Lower lobe of right lung (tissue), 2 donors: ENCODE measurements at regions not wholly inside any gene's neighbourhood (a gene's known extent, or its start where the extent isn't known, plus 50 kb on each side); places are given as distances from the start of the nearest gene placed in this dataset.
A peak's percentile ranks its signal among the peaks of the same experiment; 100 is the strongest.

Experiments used
- ATAC-seq, 2 donors: fragments of 200-7000 bp; cut with Tn5 transposase; one replicate each; pipeline ENCODE4 v1.9.1; 2020 to 2022; ENCODE audit warnings: mild to moderate bottlenecking in 2 of 2, moderate library complexity in 2 of 2
- DNase-seq: peaks from one replicate; pipeline ENCODE4 v3.0.0-alpha.2; 2020
- H3K27ac ChIP-seq: fragments of 200-600 bp; one replicate; pipeline ENCODE4 v1.8.0; 2022
- H3K27me3 ChIP-seq: fragments of 200-600 bp; one replicate; pipeline ENCODE4 v1.8.0; 2022; ENCODE audit warnings: low read depth
- H3K36me3 ChIP-seq: fragments of 200-600 bp; one replicate; pipeline ENCODE4 v1.8.0; 2022; ENCODE audit warnings: mild to moderate bottlenecking
- H3K4me1 ChIP-seq: fragments of 200-600 bp; one replicate; pipeline ENCODE4 v1.8.0; 2022
- H3K4me3 ChIP-seq: fragments of 200-600 bp; one replicate; pipeline ENCODE4 v1.8.0; 2022; ENCODE audit warnings: mild to moderate bottlenecking
- H3K9me3 ChIP-seq: fragments of 200-600 bp; one replicate; pipeline ENCODE4 v1.8.0; 2022
- CTCF ChIP-seq: fragments of 200-600 bp; IDR thresholded peaks from one replicate; pipeline ENCODE4 v1.8.0; 2022; ENCODE audit warnings: antibody characterized with exemption, mild to moderate bottlenecking
- intact Hi-C: fragments of 100-400 bp; cut with DNase I; formaldehyde crosslinking; loops from one replicate; pipeline ENCODE4 v1.11.0; 2022
- donor health status: DM: no; HTN: yes; CAD: no; lungs with severe emphysema.

DNA sequence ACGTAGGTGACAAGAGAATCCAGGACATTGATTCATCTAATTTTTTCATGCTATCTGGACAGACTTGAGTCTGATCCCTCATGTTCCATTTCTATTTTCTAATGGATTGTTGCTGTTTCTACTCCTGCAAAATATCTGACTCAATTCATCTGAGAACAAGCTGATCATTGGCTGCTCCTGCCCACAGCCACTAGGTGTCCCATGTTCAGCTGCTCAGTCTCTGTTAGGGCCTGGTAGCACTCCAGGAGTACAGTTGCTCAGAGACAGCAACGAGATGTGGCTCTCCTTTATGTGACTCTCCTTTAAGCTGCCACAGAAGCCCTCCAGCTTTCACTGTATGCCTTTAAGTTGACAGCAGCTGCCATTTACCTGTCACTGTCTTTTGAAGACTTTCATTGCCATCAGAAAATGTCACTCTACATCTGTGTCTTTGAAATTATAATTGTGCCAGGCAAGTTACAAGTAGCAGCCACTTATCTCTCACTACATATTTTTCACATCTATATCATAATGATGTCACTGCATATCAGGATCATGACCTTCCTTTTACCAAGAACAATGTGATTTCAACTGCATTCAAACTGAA is 1944.2 kb upstream of the NUDT12 start:
- DNase-seq (no peak), ATAC-seq (no peak)

GRCh38 chr5:105503950-105504349 is 1941.4 kb upstream of the NUDT12 start:
- intact Hi-C loops: no loop called here
- Histone ChIP-seq H3K4me3 (no peak overlapping the region), H3K4me1 (no peaks in the 10 kb centered on the region)

More for the DNA sequence above, 1944.2 kb upstream of the NUDT12 start:
- TF ChIP-seq CTCF: peak; percentile 13
- H3K4me1 ChIP-seq: no peaks in the 10 kb centered on the region
- no peak overlapping the region for H3K27ac ChIP-seq
- intact Hi-C loops: no loop called here
- H3K36me3 ChIP-seq: no peaks in the 10 kb centered on the region
- no peaks in the 10 kb centered on the region for H3K9me3 ChIP-seq
- H3K27me3 ChIP-seq: no peaks in the 10 kb centered on the region
- H3K4me3 ChIP-seq: no peak overlapping the region

DNA sequence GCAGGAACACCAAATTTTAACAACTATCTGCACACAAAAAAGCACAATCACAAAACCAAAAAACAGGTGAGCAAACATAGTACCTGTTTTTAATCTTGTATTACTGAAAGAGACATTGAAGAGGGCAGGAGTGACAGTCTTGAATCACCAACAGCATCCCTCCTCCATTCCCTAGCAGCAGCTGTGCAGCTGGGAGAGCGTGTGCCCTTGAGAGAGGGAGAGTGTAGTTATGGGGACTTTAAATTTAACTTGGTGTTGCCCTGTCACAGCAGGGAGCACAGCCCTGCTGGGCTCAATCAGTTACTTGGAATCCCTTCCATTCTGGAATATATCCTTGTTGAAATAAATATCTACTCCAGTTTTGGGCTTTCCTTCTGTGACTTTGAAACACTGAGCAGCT is 1938.7 kb upstream of the NUDT12 start:
- Histone ChIP-seq H3K4me3 (no peak overlapping the region), H3K9me3 (no peaks in the 10 kb centered on the region), H3K27me3 (no peaks in the 10 kb centered on the region), H3K27ac (no peak overlapping the region), H3K4me1 (no peaks in the 10 kb centered on the region), H3K36me3 (no peaks in the 10 kb centered on the region)
- DNase-seq: no peak
- intact Hi-C loops: no loop called here
- no peak for TF ChIP-seq CTCF
- ATAC-seq: no peak

More at GRCh38 chr5:105503950-105504349, 1941.4 kb upstream of the NUDT12 start:
- H3K27ac ChIP-seq: no peak overlapping the region
- ATAC-seq (no peak), DNase-seq (no peak)
- no peak for TF ChIP-seq CTCF
- no peaks in the 10 kb centered on the region for H3K9me3 ChIP-seq
- H3K36me3 ChIP-seq: no peaks in the 10 kb centered on the region
- no peaks in the 10 kb centered on the region for H3K27me3 ChIP-seq

- H3K9me3 ChIP-seq: no peaks in the 10 kb centered on the region
- H3K36me3 ChIP-seq: no peaks in the 10 kb centered on the region
- no peak overlapping the region for H3K27ac ChIP-seq
- no peak for ATAC-seq
- DNase-seq: no peak
- no peaks in the 10 kb centered on the region for H3K27me3 ChIP-seq
- no peak for TF ChIP-seq CTCF
- H3K4me3 ChIP-seq: no peak overlapping the region
- intact Hi-C loops: no loop called here
- H3K4me1 ChIP-seq: no peaks in the 10 kb centered on the region
These were observed 1912.8 kb upstream of the NUDT12 start for GRCh38 chr5:105475401-105475800.

- intact Hi-C loops: no loop called here
These were observed 1899.8 kb upstream of the NUDT12 start for GRCh38 chr5:105462377-105462776.

More at GRCh38 chr5:105462377-105462776, 1899.8 kb upstream of the NUDT12 start:
- H3K27me3 ChIP-seq: no peaks in the 10 kb centered on the region
- no peak for TF ChIP-seq CTCF
- no peak overlapping the region for H3K4me3 ChIP-seq
- ATAC-seq (no peak), DNase-seq (no peak)
- no peaks in the 10 kb centered on the region for H3K4me1 ChIP-seq
- no peaks in the 10 kb centered on the region for H3K36me3 ChIP-seq
- H3K27ac ChIP-seq: no peak overlapping the region
- H3K9me3 ChIP-seq: no peaks in the 10 kb centered on the region
